ENCODE measurements at regions not wholly inside any gene's neighbourhood (a gene's known extent, or its start where the extent isn't known, plus 50 kb on each side); places are given as distances from the start of the nearest gene placed in this dataset.

- no peak for TF ChIP-seq CTCF (IDR thresholded peaks at IDR 0.05)
- TF ChIP-seq POLR2A (IDR thresholded peaks at IDR 0.05) = no peak
These were observed 80.8 kb upstream of the IL12A start for GRCh38 chr3:159907828-159908227.
